ENCODE measurements at regions not wholly inside any gene's neighbourhood (a gene's known extent, or its start where the extent isn't known, plus 50 kb on each side); places are given as distances from the start of the nearest gene placed in this dataset.

DNA sequence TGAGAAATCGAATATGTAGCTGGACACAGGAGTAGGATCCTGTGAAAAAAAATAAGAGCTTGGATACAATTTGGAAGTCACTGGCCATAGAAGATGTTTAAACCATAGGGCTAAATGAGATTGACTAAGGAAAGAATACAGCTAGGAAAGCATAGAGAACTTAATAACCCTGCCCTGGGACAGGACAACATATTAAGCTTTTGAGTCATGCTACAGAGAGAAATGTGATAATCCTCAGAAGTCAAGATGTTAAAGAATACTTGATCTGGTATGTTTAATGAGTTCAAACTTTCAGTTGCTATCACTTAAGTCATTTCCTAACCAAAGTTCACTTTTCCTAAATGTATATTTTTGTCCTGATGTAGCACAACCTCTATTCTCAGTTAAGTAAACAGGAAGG, 154.6 kb upstream of the TSHZ2 start:
- DNase-seq, result no peak

DNA sequence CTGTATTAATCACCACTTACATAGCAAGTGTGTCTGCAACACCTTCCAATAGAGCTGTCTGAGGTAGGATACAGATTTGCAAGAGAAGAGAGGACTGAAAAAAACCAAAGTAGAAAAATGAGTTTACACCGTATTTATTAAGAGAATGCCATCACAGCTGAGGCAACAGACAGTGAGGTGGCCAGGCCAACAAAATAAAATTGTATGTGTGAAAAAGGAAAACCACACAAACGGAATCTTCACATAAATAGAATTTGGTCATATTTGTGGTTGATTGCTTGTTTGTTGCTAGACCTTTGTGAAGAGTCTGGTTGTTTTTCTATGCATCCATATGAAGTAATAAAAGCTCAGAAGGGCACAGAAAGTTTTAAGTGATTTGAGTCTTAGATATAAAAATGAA, 157.8 kb upstream of the TSHZ2 start:
- DNase-seq, result no peak

GRCh38 chr20:52812231-52812847, 159.8 kb upstream of the TSHZ2 start:
- DNase-seq, result no peak

GRCh38 chr20:52809003-52809402, 163.2 kb upstream of the TSHZ2 start:
- no peak for DNase-seq

DNA sequence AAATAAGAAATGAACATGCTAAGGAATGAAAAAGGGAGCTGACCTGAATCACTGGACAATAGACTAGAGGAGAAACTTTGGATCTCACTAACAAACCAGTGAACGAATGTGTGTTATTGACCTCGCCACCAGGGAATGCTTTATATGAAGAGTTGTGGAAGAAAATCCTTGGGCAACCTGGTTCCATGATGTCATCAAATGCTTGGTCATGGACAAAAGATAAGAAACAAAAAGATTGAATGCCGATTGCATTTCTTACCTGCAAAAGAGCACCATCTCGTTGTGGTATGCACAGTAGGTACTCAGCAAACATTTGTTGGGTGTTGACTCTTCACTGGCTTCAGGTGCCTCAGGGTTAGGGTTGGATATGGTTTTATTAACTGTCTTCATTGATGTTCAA, 165.2 kb upstream of the TSHZ2 start:
- DNase-seq, result no peak

GRCh38 chr20:52805843-52806242, 166.3 kb upstream of the TSHZ2 start:
- no peak for DNase-seq

- no peak for DNase-seq
Measured at GRCh38 chr20:52805296-52805571, 166.9 kb upstream of the TSHZ2 start.

- DNase-seq, result no peak
Measured at GRCh38 chr20:52804497-52805295, 167.5 kb upstream of the TSHZ2 start.

GRCh38 chr20:52801628-52802006, 170.5 kb upstream of the TSHZ2 start:
- DNase-seq, result no peak

DNA sequence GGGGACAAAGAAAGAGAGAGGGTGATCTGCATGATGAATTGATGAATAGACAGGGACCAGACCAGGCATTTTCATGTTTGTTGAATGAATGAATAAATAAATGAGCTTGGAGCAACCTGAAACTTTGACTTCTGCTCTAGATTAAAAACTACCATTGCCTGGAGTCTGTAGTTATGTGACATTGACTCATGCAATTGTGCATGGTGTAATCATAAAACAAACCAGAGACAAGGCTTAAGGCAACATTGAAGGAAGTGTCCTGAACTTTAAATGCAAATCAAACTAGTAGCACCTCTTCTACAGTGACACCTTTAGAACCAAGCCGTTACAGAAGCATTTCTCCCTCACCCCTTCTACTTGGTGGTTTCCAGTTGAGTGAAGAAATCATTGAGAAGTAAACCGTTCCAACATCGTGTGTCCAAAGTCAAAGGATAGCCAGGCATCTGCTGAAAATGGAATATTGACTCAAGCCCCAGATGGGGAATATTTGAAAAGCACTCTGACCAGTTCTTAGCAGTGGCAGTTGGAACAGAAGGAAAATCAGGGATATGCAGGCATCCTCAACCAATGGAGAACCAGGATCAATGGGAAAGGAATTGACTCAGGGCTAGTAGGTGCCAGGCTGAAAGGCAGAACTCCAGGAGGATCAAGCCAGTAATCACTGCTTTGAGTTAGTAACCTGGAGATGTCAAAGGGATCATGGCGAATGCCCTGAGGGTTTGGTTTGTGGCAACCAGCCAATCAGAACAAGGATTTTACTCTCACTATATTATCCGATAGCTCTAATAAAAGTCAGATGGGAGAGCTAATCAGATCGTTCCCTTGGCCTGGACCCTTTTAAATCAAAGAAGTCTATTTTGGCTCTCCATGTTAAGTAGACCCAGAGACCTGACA, 171.2 kb upstream of the TSHZ2 start:
- DNase-seq, result no peak

- DNase-seq, result no peak
Measured at GRCh38 chr20:52799130-52799529, 173.0 kb upstream of the TSHZ2 start.

- DNase-seq, result no peak
Measured at GRCh38 chr20:52798124-52798523, 174.0 kb upstream of the TSHZ2 start.

DNA sequence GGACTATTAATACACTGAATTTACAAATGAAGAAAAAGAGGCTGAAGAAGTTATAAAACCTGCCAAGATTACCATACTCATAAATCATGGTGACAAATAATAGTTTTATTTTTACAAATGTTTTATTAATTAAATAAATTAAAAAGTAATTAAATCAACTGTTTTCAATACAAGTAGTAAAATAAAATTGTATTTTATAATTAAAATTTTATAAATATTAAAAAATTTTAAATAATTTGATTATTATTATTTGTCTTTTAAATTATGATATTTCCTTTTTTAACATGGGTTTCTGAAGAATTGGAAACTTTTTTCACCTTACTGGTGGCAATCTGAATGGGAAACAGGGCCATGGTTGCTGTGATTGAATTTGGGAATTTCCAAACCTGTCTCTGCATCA, 177.3 kb upstream of the TSHZ2 start:
- no peak for DNase-seq

- DNase-seq, result no peak
Measured at GRCh38 chr20:52793339-52793963, 178.7 kb upstream of the TSHZ2 start.

DNA sequence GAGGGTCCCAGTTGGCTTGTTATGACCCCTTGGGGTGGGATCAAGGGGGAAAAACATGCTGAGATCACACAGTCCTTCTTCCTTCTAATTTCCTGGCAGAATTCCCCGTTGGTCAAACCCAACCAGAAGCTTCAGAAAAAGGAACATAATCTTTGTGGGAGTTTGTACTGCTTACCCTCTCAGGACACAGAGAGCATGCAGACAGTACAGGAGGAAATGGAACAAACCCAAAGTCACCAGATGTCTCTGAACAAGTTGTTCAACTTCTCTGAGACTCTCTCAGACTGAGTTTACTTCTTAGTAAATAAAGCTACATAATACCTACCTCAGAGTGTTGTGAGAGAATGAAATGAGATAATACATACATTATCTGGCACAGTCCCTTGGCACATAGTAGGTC, 181.1 kb upstream of the TSHZ2 start:
- no peak for DNase-seq

- DNase-seq, result no peak
Measured at GRCh38 chr20:52789716-52790115, 182.4 kb upstream of the TSHZ2 start.

DNA sequence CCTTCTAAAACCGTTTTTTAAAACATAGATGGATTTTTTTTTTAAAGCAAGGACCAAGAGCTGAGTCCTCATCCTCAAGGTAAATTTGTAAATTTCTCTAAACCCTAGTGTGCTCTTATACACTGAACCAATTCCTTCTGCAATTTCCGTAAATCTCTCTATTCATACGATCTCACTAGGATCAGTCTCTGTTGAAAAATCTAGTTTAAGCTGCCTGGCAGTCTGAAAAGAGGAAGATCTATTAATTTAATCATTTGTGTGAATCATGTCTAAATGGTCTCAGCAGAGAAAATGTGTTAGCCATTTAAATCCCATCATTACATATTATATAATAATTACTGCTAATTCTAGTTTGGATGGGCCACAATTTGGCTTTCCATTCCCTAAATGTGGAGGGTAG, 184.2 kb upstream of the TSHZ2 start:
- DNase-seq, result no peak

- DNase-seq, result no peak
Measured at GRCh38 chr20:52787216-52787615, 184.9 kb upstream of the TSHZ2 start.

DNA sequence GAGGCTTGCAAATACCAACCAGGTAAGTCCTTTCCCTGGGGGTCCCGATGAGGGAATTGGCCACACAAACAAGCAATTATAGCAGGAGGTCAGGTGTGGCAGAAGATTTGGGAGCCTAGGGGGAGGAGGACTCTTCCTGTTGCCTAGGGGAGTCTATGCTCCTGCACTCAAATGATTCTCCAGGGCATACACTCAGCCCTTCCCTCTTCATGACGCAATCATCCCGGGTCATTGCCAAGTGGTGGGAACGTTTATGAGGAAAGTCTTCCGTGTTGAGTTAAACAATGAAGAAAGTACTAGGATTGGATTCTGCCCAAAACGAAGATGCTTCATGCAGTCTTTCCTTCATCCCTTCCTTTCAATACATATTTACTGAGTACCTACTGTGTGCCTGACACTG, 186.5 kb upstream of the TSHZ2 start:
- DNase-seq, result no peak

GRCh38 chr20:52783769-52784168, 188.4 kb upstream of the TSHZ2 start:
- DNase-seq, result no peak

DNA sequence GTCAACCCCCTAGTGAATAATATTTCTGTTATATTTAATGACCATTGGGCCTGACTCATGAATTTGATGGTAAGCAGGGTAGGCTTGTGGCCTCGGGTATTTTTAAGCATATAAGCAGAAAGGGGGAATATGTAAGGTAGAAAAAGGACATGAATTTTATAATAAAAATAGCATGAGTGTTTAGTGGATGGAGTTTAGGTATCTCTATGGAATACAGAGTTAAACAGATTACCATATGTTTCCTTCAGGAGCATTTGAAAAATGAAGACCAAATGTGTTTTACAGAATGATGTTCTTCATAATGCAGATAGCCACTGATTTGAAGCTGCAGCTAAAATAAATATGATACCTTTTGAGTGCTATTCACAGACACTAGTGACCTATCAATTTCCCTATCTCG, 191.7 kb upstream of the TSHZ2 start:
- DNase-seq, result no peak

DNA sequence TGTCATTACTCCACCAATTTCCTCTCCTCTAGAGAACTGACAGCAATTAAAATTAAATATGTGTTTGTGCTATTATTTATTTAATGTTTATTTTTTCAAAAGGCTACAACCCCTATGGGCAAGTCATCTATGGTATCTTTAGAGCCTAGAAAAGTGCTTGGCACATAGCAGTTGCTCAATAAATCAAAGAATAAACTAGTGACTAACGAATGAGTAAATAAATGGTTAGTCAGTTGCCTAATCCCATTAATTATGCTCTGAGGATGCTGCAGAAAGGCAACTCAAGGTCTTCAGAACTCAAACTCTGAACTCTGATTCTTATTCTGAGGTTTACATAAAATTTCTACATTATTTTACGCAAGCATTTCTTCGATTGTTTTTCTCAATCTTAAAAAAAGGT, 193.0 kb upstream of the TSHZ2 start:
- DNase-seq, result no peak

- no peak for DNase-seq
Measured at GRCh38 chr20:52777171-52777570, 195.0 kb upstream of the TSHZ2 start.

DNA sequence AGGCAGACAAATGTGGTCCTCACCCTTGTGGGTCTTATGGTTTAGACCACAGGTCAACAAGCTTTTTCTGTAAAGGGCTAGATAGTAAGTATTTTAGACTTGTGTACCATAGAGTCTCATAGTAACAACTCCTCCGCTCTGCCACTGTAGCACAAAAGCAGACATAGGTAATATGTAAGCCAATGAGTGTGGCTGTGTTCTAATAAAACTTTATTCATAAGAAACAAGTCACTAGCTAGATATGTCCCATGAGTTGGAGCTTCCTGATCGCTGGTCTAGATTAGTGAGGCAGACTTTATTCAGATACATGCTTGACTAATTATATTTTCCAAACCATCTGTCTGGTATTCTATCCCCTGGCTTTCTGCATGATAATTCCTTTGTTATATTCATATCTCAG, 196.4 kb upstream of the TSHZ2 start:
- DNase-seq, result no peak
